GM12878 (cell line): ENCODE measurements at regions not wholly inside any gene's neighbourhood (a gene's known extent, or its start where the extent isn't known, plus 50 kb on each side); places are given as distances from the start of the nearest gene placed in this dataset.

ENCODE experiments used
- ATAC-seq: fragments of 200-7000 bp; cut with Tn5 transposase; 3 replicates; pipeline ENCODE4 v1.9.1; 2020; ENCODE audit warnings: mild to moderate bottlenecking, moderate library complexity
- BruUV-seq: library from RNA; stranded (reverse); fragments of 400-500 nt; replicated peaks from 2 replicates; lab custom pipeline; 2021; lab: Mats Ljungman, UMichigan
- CTCF ChIA-PET: fragments of 300-600 bp; sonication (Branson Sonifier 250); formaldehyde crosslinking; extraction: SDS; loops from one replicate; lab custom pipeline; 2021; ENCODE audit warnings: inconsistent platforms; lab: Yijun Ruan, JAX
- POLR2A ChIA-PET: fragments of 350-600 bp; formaldehyde crosslinking; extraction: SDS; loops from one replicate; lab custom pipeline; 2021; ENCODE audit warnings: inconsistent platforms; lab: Charles Lee
- RAD21 ChIA-PET: fragments of 300-600 bp; sonication (Branson Sonifier 250); formaldehyde crosslinking; loops from one replicate; lab custom pipeline; 2023; ENCODE audit warnings: antibody characterized with exemption; ENCODE audit not compliant: unreplicated experiment; lab: Charles Lee
- SMC1A ChIA-PET: fragments of 300-600 bp; sonication (Branson Sonifier 250); formaldehyde crosslinking; loops from one replicate; lab custom pipeline; 2023; ENCODE audit not compliant: unreplicated experiment, uncharacterized antibody; lab: Charles Lee
- DNase-seq: peaks from one replicate; pipeline ENCODE4 v3.0.0-alpha.2; 2011; ENCODE audit warnings: low read depth, low spot score
- FAIRE-seq: peaks from 3 replicates; lab custom pipeline; 2011; peaks lifted over from hg19 to GRCh38; lab: Jason Lieb, UNC
- H2AFZ ChIP-seq: 2 replicates; pipeline ENCODE4 v1.6.0; 2011; ENCODE audit warnings: low read depth, low read length, control low read depth; ENCODE audit not compliant: control insufficient read depth
- H3K27ac ChIP-seq: 2 replicates; pipeline ENCODE4 v1.5.1; 2011; ENCODE audit warnings: control low read depth; ENCODE audit not compliant: control insufficient read depth, insufficient read depth
- H3K27me3 ChIP-seq, 2 experiments: replicated peaks in 1 of 2; 2 replicates each; pipeline versions ENCODE4 v1.6.0 to v1.6.1; 2011; ENCODE audit warnings: low read length in 1 of 2; ENCODE audit not compliant: control insufficient read depth in 2 of 2, insufficient read depth in 2 of 2
- H3K36me3 ChIP-seq, 2 experiments: 2 replicates each; pipeline ENCODE4 v1.5.1; 2011; ENCODE audit warnings: low read length in 1 of 2; ENCODE audit not compliant: control insufficient read depth in 2 of 2, insufficient read depth in 2 of 2
- H3K4me1 ChIP-seq: 2 replicates; pipeline ENCODE4 v1.6.1; 2011; ENCODE audit warnings: mild to moderate bottlenecking, low read length, moderate library complexity, mixed read lengths; ENCODE audit not compliant: control insufficient read depth, insufficient read depth
- H3K4me2 ChIP-seq: 2 replicates; pipeline ENCODE4 v1.6.0; 2011; ENCODE audit warnings: control low read depth; ENCODE audit not compliant: control insufficient read depth, insufficient read depth
- H3K4me3 ChIP-seq: fragments of 200-600 bp; sonication (generic); 2 replicates; pipeline ENCODE4 v1.5.1; 2016
- H3K79me2 ChIP-seq: 2 replicates; pipeline ENCODE4 v1.6.0; 2011; ENCODE audit warnings: low read length; ENCODE audit not compliant: control insufficient read depth, insufficient read depth
- H3K9ac ChIP-seq: 2 replicates; pipeline ENCODE4 v1.8.0; 2011; ENCODE audit warnings: low read length, control low read depth, mixed read lengths; ENCODE audit not compliant: control insufficient read depth, insufficient read depth
- H3K9me3 ChIP-seq: replicated peaks from 3 replicates; pipeline ENCODE4 v1.5.1; 2011; ENCODE audit warnings: mild to moderate bottlenecking, low read length; ENCODE audit not compliant: control insufficient read depth, insufficient read depth
- H4K20me1 ChIP-seq: 2 replicates; pipeline ENCODE4 v1.6.0; 2011; ENCODE audit not compliant: control insufficient read depth, insufficient read depth
- DPF2 ChIP-seq: fragments of 450-650 bp; IDR thresholded peaks from 2 replicates; pipeline ENCODE4 v1.6.1; 2017; ENCODE audit warnings: mild to moderate bottlenecking
- EED ChIP-seq: sonication (generic); IDR thresholded peaks from 2 replicates; pipeline ENCODE4 v1.6.1; 2016; ENCODE audit warnings: antibody characterized with exemption, low read depth
- EGR1 ChIP-seq, 2 experiments: IDR thresholded peaks; 1 replicate in 1 of 2; 2 replicates in 1 of 2; pipeline ENCODE4 v1.6.1; 2011 to 2012; ENCODE audit warnings: low read depth in 2 of 2, low read length in 2 of 2, borderline replicate concordance in 1 of 2, mild to moderate bottlenecking in 1 of 2, moderate library complexity in 1 of 2
- ETV6 ChIP-seq, 2 experiments: fragments of 450-650 bp in 1 of 2; IDR thresholded peaks in 1 of 2; conservative IDR thresholded peaks in 1 of 2; 2 replicates each; pipeline ENCODE4 v1.6.1; 2014; ENCODE audit warnings: antibody characterized with exemption in 1 of 2, borderline replicate concordance in 1 of 2, low read depth in 1 of 2, mild to moderate bottlenecking in 1 of 2, moderate library complexity in 1 of 2
- FOXM1 ChIP-seq: IDR thresholded peaks from 2 replicates; pipeline ENCODE4 v1.6.1; 2012; ENCODE audit warnings: low read depth, mild to moderate bottlenecking, inconsistent platforms, low read length, moderate library complexity
- MEF2A ChIP-seq: IDR thresholded peaks from 2 replicates; pipeline ENCODE4 v1.6.1; 2011; ENCODE audit warnings: low read depth, mild to moderate bottlenecking, low read length, moderate library complexity; ENCODE audit not compliant: insufficient read depth
- RBBP5 ChIP-seq: fragments of 200-600 bp; sonication (generic); conservative IDR thresholded peaks from 2 replicates; pipeline ENCODE4 v1.6.1; 2016
- RCOR1 ChIP-seq: conservative IDR thresholded peaks from 2 replicates; pipeline ENCODE4 v1.6.1; 2012; ENCODE audit warnings: low read depth, low read length, improper control_type of control experiment
- SMAD1 ChIP-seq: fragments of 450-650 bp; IDR thresholded peaks from 2 replicates; pipeline ENCODE4 v1.6.1; 2018; ENCODE audit warnings: mild to moderate bottlenecking, low read depth; ENCODE audit not compliant: partially characterized antibody
- TCF3 ChIP-seq: IDR thresholded peaks from 2 replicates; pipeline ENCODE4 v1.6.1; 2012; ENCODE audit warnings: low read depth, mild to moderate bottlenecking, low read length, borderline replicate concordance; ENCODE audit not compliant: insufficient read depth
- WGBS: methylation state at CpG from one replicate; pipeline ENCODE4 v1.1.6; 2016; ENCODE audit warnings: low lambda C conversion rate; ENCODE audit not compliant: insufficient replicate concordance, insufficient coverage; ENCODE audit errors: missing lambda C conversion rate; 5-methylcytosine and 5-hydroxymethylcytosine counted together
- in situ Hi-C: fragments of 300-500 bp; cut with MboI; formaldehyde crosslinking; loops from 9 replicates; pipeline ENCODE4 v1.14.3; 2018; ENCODE audit warnings: mixed read lengths
- intact Hi-C: fragments of 100-400 bp; cut with micrococcal nuclease; formaldehyde crosslinking; loops from one replicate; pipeline ENCODE4 v1.14.2; 2022; ENCODE audit not compliant: unreplicated experiment
- TF ChIP-seq, protein P1 (sequence below): IDR thresholded peaks from 2 replicates; pipeline ENCODE4 v1.6.1; 2012; ENCODE audit warnings: low read length, inconsistent platforms
- TF ChIP-seq, protein P2 (sequence below): fragments of 450-650 bp; IDR thresholded peaks from 2 replicates; pipeline ENCODE4 v1.6.1; 2017; ENCODE audit warnings: mild to moderate bottlenecking, low read depth, inconsistent platforms; ENCODE audit not compliant: poor library complexity, severe bottlenecking
- TF ChIP-seq, protein P3 (sequence below): fragments of 450-650 bp; IDR thresholded peaks from 2 replicates; pipeline ENCODE4 v1.6.1; 2018; ENCODE audit warnings: borderline replicate concordance, mild to moderate bottlenecking; ENCODE audit not compliant: partially characterized antibody

DNA sequence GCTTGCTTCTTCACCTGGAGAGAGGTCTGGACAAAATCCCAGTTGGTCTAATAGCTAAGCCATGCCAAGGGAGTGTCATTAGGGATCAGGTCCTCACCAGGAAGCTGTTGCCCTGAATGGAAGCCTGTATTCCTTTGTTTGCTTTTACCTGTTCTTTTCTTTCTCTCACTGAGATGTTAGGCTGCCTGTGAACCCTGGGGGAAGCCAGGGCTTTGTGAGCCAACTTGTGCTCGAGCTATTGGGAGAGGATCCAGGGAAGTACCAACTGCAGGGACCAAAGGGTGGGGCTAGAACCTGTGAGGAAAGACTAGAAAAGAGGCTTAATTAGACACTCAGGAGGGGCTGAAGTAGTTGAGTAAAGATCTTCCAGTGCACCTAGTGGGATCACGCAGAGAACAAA is 451.2 kb upstream of the TLE4 start:
- no peak for FAIRE-seq
- no TSS peak for BruUV-seq
- Histone ChIP-seq H3K27me3 (no peaks in the 10 kb centered on the region), H4K20me1 (no peaks in the 10 kb centered on the region), H2AFZ (no peak overlapping the region), H3K9me3 (no peaks in the 10 kb centered on the region), H3K79me2 (no peaks in the 10 kb centered on the region), H3K9ac (no peak overlapping the region), H3K36me3 (no peaks in the 10 kb centered on the region), H3K27ac (no peak overlapping the region), H3K4me3 (no peak overlapping the region), H3K4me2 (no peak overlapping the region), H3K4me1 (no peaks in the 10 kb centered on the region)
- DNase-seq: no peak
- TF ChIP-seq RCOR1 (no peak), EGR1 (IDR thresholded peaks at IDR 0.05; ENCODE audit: borderline replicate concordance in 1 of 2, low read depth in 2 of 2, low read length in 2 of 2) (no peak), FOXM1 (no peak), SMAD1 (no peak), TCF3 (no peak), EED (no peak), DPF2 (no peak), MEF2A (no peak), RBBP5 (no peak), ETV6 (conservative IDR thresholded peaks at IDR 0.05 in 1 of 2, IDR thresholded peaks at IDR 0.05 in 1 of 2; ENCODE audit: borderline replicate concordance in 1 of 2, low read depth in 1 of 2) (no peak)
- TF ChIP-seq, protein P1, sequence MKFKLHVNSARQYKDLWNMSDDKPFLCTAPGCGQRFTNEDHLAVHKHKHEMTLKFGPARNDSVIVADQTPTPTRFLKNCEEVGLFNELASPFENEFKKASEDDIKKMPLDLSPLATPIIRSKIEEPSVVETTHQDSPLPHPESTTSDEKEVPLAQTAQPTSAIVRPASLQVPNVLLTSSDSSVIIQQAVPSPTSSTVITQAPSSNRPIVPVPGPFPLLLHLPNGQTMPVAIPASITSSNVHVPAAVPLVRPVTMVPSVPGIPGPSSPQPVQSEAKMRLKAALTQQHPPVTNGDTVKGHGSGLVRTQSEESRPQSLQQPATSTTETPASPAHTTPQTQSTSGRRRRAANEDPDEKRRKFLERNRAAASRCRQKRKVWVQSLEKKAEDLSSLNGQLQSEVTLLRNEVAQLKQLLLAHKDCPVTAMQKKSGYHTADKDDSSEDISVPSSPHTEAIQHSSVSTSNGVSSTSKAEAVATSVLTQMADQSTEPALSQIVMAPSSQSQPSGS: no peak
- TF ChIP-seq, protein P2, sequence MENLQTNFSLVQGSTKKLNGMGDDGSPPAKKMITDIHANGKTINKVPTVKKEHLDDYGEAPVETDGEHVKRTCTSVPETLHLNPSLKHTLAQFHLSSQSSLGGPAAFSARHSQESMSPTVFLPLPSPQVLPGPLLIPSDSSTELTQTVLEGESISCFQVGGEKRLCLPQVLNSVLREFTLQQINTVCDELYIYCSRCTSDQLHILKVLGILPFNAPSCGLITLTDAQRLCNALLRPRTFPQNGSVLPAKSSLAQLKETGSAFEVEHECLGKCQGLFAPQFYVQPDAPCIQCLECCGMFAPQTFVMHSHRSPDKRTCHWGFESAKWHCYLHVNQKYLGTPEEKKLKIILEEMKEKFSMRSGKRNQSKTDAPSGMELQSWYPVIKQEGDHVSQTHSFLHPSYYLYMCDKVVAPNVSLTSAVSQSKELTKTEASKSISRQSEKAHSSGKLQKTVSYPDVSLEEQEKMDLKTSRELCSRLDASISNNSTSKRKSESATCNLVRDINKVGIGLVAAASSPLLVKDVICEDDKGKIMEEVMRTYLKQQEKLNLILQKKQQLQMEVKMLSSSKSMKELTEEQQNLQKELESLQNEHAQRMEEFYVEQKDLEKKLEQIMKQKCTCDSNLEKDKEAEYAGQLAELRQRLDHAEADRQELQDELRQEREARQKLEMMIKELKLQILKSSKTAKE: no peak
- TF ChIP-seq, protein P3, sequence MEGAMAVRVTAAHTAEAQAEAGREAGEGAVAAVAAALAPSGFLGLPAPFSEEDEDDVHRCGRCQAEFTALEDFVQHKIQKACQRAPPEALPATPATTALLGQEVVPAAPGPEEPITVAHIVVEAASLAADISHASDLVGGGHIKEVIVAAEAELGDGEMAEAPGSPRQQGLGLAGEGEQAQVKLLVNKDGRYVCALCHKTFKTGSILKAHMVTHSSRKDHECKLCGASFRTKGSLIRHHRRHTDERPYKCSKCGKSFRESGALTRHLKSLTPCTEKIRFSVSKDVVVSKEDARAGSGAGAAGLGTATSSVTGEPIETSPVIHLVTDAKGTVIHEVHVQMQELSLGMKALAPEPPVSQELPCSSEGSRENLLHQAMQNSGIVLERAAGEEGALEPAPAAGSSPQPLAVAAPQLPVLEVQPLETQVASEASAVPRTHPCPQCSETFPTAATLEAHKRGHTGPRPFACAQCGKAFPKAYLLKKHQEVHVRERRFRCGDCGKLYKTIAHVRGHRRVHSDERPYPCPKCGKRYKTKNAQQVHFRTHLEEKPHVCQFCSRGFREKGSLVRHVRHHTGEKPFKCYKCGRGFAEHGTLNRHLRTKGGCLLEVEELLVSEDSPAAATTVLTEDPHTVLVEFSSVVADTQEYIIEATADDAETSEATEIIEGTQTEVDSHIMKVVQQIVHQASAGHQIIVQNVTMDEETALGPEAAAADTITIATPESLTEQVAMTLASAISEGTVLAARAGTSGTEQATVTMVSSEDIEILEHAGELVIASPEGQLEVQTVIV: no peak
- ChIA-PET POLR2A (no interaction called here), RAD21 (no interaction called here), SMC1A (no interaction called here), CTCF (no interaction called here)
- in situ Hi-C loops (no loop called here), intact Hi-C loops (no loop called here)
- WGBS: 37% methylated on average over 2 of the region's 2 CpGs
- ATAC-seq: no peak
